ENCODE measurements at regions not wholly inside any gene's neighbourhood (a gene's known extent, or its start where the extent isn't known, plus 50 kb on each side); places are given as distances from the start of the nearest gene placed in this dataset.

- TF ChIP-seq CTCF (IDR thresholded peaks at IDR 0.05; ENCODE audit: insufficient read depth, low read length) (no peak), SPI1 (IDR thresholded peaks at IDR 0.05; ENCODE audit: borderline replicate concordance, low read depth) (no peak), GABPA (IDR thresholded peaks at IDR 0.05; ENCODE audit: low read depth) (no peak)
Observed at GRCh38 chr13:34700155-34700554, 241.9 kb upstream of the NBEA start.

Data from HL-60 (cell line).